B cell (primary cell): ENCODE measurements at regions not wholly inside any gene's neighbourhood (a gene's known extent, or its start where the extent isn't known, plus 50 kb on each side); places are given as distances from the start of the nearest gene placed in this dataset.

Experiments
- ATAC-seq: fragments of 200-7000 bp; cut with Tn5 transposase; one replicate; pipeline ENCODE4 v1.10.0; 2021; ENCODE audit warnings: low read depth, mild to moderate bottlenecking, moderate number of reproducible peaks, moderate library complexity
- CTCF ChIA-PET: fragments of 350-600 bp; sonication (Branson Sonifier 250); formaldehyde crosslinking; loops from one replicate; lab custom pipeline; 2021; ENCODE audit warnings: antibody characterized with exemption, inconsistent platforms; lab: Charles Lee
- POLR2A ChIA-PET: fragments of 350-600 bp; sonication (Branson Sonifier 250); formaldehyde crosslinking; loops from one replicate; lab custom pipeline; 2021; ENCODE audit warnings: antibody characterized with exemption; lab: Charles Lee
- DNase-seq: peaks from one replicate; pipeline ENCODE4 v3.0.0; 2013
- H2AFZ ChIP-seq: 2 replicates; pipeline ENCODE4 v1.6.1; 2012; ENCODE audit warnings: mild to moderate bottlenecking, low read depth, low read length; ENCODE audit not compliant: insufficient read depth, poor library complexity, severe bottlenecking
- H3K27ac ChIP-seq, 2 donors: 1 replicate in 1 of 2; 2 replicates in 1 of 2; pipeline ENCODE4 v1.5.1; 2012 to 2013; ENCODE audit warnings: low read length in 2 of 2, mild to moderate bottlenecking in 2 of 2, moderate library complexity in 1 of 2
- H3K27me3 ChIP-seq, 4 experiments: fragments of 200-600 bp in 1 of 4; sonication (generic) in 1 of 4; replicated peaks in 1 of 4; 1 replicate in 2 of 4; 2 replicates in 2 of 4; pipeline versions ENCODE4 v1.6.1 to v1.7.0; 2013 to 2016; ENCODE audit warnings: low read length in 3 of 4, mild to moderate bottlenecking in 2 of 4, mixed read lengths in 1 of 4, moderate library complexity in 1 of 4; ENCODE audit not compliant: insufficient read depth in 4 of 4, control insufficient read depth in 3 of 4; ENCODE audit errors: control extremely low read depth in 1 of 4
- H3K36me3 ChIP-seq, 2 experiments: replicated peaks in 1 of 2; 1 replicate in 1 of 2; 2 replicates in 1 of 2; pipeline versions ENCODE4 v1.6.1 to v1.7.1; 2013; ENCODE audit warnings: low read length in 1 of 2; ENCODE audit not compliant: insufficient read depth in 2 of 2, control insufficient read depth in 1 of 2; ENCODE audit errors: control extremely low read depth in 1 of 2, extremely low read depth in 1 of 2
- H3K4me1 ChIP-seq, 2 donors: fragments of 200-600 bp in 1 of 2; sonication (generic) in 1 of 2; 1 replicate in 1 of 2; 2 replicates in 1 of 2; pipeline versions ENCODE4 v1.5.1 to v1.6.1; 2013 to 2017; ENCODE audit warnings: low read length in 2 of 2; ENCODE audit not compliant: control insufficient read depth in 2 of 2, insufficient read depth in 2 of 2
- H3K4me2 ChIP-seq: replicated peaks from 2 replicates; pipeline ENCODE3; 2012; ENCODE audit warnings: mild to moderate bottlenecking, low read depth, low read length; ENCODE audit not compliant: poor library complexity, severe bottlenecking
- H3K4me3 ChIP-seq, 5 experiments: fragments of 200-600 bp in 1 of 5; sonication (generic) in 1 of 5; 1 replicate in 3 of 5; 2 replicates in 2 of 5; pipeline versions ENCODE4 v1.5.1 to v1.7.0; 2011 to 2016; ENCODE audit warnings: low read length in 4 of 5, mild to moderate bottlenecking in 4 of 5, low read depth in 2 of 5, control low read depth in 1 of 5, moderate library complexity in 1 of 5; ENCODE audit not compliant: insufficient read depth in 1 of 5; ENCODE audit errors: control extremely low read depth in 1 of 5, extremely low read depth in 1 of 5
- H3K79me2 ChIP-seq: fragments of 200-600 bp; sonication (generic); one replicate; pipeline ENCODE4 v1.6.0; 2016; ENCODE audit warnings: low read length; ENCODE audit not compliant: control insufficient read depth, insufficient read depth
- H3K9ac ChIP-seq: fragments of 200-600 bp; sonication (generic); 2 replicates; pipeline ENCODE4 v1.6.1; 2017; ENCODE audit warnings: mild to moderate bottlenecking, low read length, moderate library complexity
- H3K9me3 ChIP-seq, 3 donors: one replicate each; pipeline versions ENCODE4 v1.6.1 to v1.7.1; 2013; ENCODE audit warnings: low read length in 2 of 3; ENCODE audit not compliant: control insufficient read depth in 2 of 3, insufficient read depth in 1 of 3; ENCODE audit errors: control extremely low read depth in 1 of 3
- H4K20me1 ChIP-seq: 2 replicates; pipeline ENCODE4 v1.6.0; 2012; ENCODE audit warnings: mild to moderate bottlenecking, low read length; ENCODE audit not compliant: insufficient read depth, control insufficient read depth, poor library complexity, severe bottlenecking
- H3K27ac Mint-ChIP-seq: one replicate; pipeline ENCODE4 v1.8.0; 2021; ENCODE audit warnings: mixed read lengths
- H3K27me3 Mint-ChIP-seq: one replicate; pipeline ENCODE4 v1.8.0; 2021; ENCODE audit warnings: mixed read lengths
- H3K4me1 Mint-ChIP-seq: one replicate; pipeline ENCODE4 v1.8.0; 2021; ENCODE audit warnings: mixed read lengths
- H3K4me3 Mint-ChIP-seq: one replicate; pipeline ENCODE4 v1.8.0; 2021; ENCODE audit warnings: mixed read lengths
- H3K9me3 Mint-ChIP-seq: one replicate; pipeline ENCODE4 v1.8.0; 2022; ENCODE audit warnings: mixed read lengths; ENCODE audit not compliant: insufficient read depth
- CTCF ChIP-seq: fragments of 200-600 bp; IDR thresholded peaks from one replicate; pipeline ENCODE4 v1.8.0; 2022; ENCODE audit warnings: antibody characterized with exemption, mild to moderate bottlenecking
- EZH2 ChIP-seq: IDR thresholded peaks from 2 replicates; pipeline ENCODE4 v1.6.1; 2012; ENCODE audit warnings: borderline replicate concordance, low read depth, mild to moderate bottlenecking, moderate library complexity, low read length; ENCODE audit not compliant: insufficient read depth, poor library complexity, severe bottlenecking
- WGBS: methylation state at CpG from one replicate; pipeline ENCODE4 v1.1.5; 2013; ENCODE audit warnings: missing lambda C conversion rate; ENCODE audit not compliant: insufficient coverage; 5-methylcytosine and 5-hydroxymethylcytosine counted together
- intact Hi-C: fragments of 100-400 bp; cut with micrococcal nuclease; formaldehyde crosslinking; loops from one replicate; pipeline ENCODE4 v1.10.0; 2022

- Histone ChIP-seq H3K4me2 (no peak overlapping the region), H3K27ac (no peak overlapping the region), H3K36me3 (no peaks in the 10 kb centered on the region), H3K9ac (no peak overlapping the region), H2AFZ (no peak overlapping the region), H3K9me3 (no peaks in the 10 kb centered on the region), H4K20me1 (no peaks in the 10 kb centered on the region), H3K79me2 (no peaks in the 10 kb centered on the region), H3K27me3 (peaks cover 0 to 5% (median 0%) of the 10 kb centered on the region in 4 experiments), H3K4me3 (no peak overlapping the region), H3K4me1 (peaks cover 0 to 6% of the 10 kb centered on the region in 2 donors)
- no peak overlapping the region for H3K4me3 Mint-ChIP-seq
- WGBS, result no CpG with 5 or more reads among the region's 3 CpGs
- H3K27ac Mint-ChIP-seq, result no peak overlapping the region
- TF ChIP-seq EZH2 (no peak), CTCF (no peak)
- CTCF ChIA-PET, result no interaction called here
- ATAC-seq, result no peak
- intact Hi-C loops, result no loop called here
- POLR2A ChIA-PET, result no interaction called here
- H3K9me3 Mint-ChIP-seq, result no peaks in the 10 kb centered on the region
- peaks cover 5% of the 10 kb centered on the region for H3K4me1 Mint-ChIP-seq
- DNase-seq, result no peak
- H3K27me3 Mint-ChIP-seq, result peaks cover 6% of the 10 kb centered on the region
These were observed 145.7 kb upstream of the LRFN2 start for GRCh38 chr6:40732878-40733277.

GRCh38 chr6:40728643-40729042 is 141.5 kb upstream of the LRFN2 start:
- Histone ChIP-seq H3K4me1 (peaks cover 0 to under 1% of the 10 kb centered on the region in 2 donors), H3K36me3 (no peaks in the 10 kb centered on the region), H3K79me2 (no peaks in the 10 kb centered on the region), H3K27me3 (no peaks in the 10 kb centered on the region), H2AFZ (no peak overlapping the region), H3K27ac (no peak overlapping the region), H3K4me3 (no peak overlapping the region), H3K9me3 (no peaks in the 10 kb centered on the region), H3K4me2 (no peak overlapping the region), H3K9ac (no peak overlapping the region), H4K20me1 (no peaks in the 10 kb centered on the region)
- H3K27me3 Mint-ChIP-seq, result no peaks in the 10 kb centered on the region
- ChIA-PET POLR2A (no interaction called here), CTCF (no interaction called here)
- no peaks in the 10 kb centered on the region for H3K4me1 Mint-ChIP-seq
- WGBS, result no CpG with 5 or more reads among the region's 3 CpGs
- ATAC-seq (no peak), DNase-seq (no peak)
- H3K27ac Mint-ChIP-seq, result no peak overlapping the region
- intact Hi-C loops, result no loop called here
- H3K9me3 Mint-ChIP-seq, result no peaks in the 10 kb centered on the region
- no peak for TF ChIP-seq EZH2
- no peak for TF ChIP-seq CTCF
- H3K4me3 Mint-ChIP-seq, result no peak overlapping the region
